ENCODE measurements at regions not wholly inside any gene's neighbourhood (a gene's known extent, or its start where the extent isn't known, plus 50 kb on each side); places are given as distances from the start of the nearest gene placed in this dataset.
"Not testable (repeated sequence)": the region's sequence is repeated elsewhere in the genome, so short reads cannot be mapped to it uniquely, and the experiment has no call there.

- no peak for DNase-seq
These were observed 202.0 kb upstream of the CPHXL start for GRCh38 chr16:75928295-75928694.

- DNase-seq, result no peak
These were observed 202.8 kb upstream of the CPHXL start for GRCh38 chr16:75929046-75929445.

GRCh38 chr16:75931043-75931442 lies 204.8 kb upstream of the CPHXL start:
- DNase-seq, result no peak

- no peak for DNase-seq
These were observed 205.7 kb upstream of the CPHXL start for GRCh38 chr16:75931970-75932369.

- DNase-seq, result no peak
These were observed 212.5 kb upstream of the CPHXL start for GRCh38 chr16:75938818-75939217.

- no peak for DNase-seq
These were observed 216.1 kb upstream of the CPHXL start for GRCh38 chr16:75942351-75942750.

- DNase-seq, result no peak
These were observed 216.6 kb upstream of the CPHXL start for GRCh38 chr16:75942936-75943335.

- no peak for DNase-seq
These were observed 217.6 kb upstream of the CPHXL start for GRCh38 chr16:75943705-75944514.

GRCh38 chr16:75945916-75946457 lies 219.7 kb upstream of the CPHXL start:
- no peak for DNase-seq

GRCh38 chr16:75947626-75948239 lies 221.4 kb upstream of the CPHXL start:
- DNase-seq, result no peak

- no peak for DNase-seq
These were observed 222.2 kb upstream of the CPHXL start for GRCh38 chr16:75948441-75948840.

- DNase-seq, result no peak
These were observed 222.6 kb upstream of the CPHXL start for GRCh38 chr16:75948886-75949285.

- no peak for DNase-seq
These were observed 225.8 kb upstream of the CPHXL start for GRCh38 chr16:75952124-75952523.

- DNase-seq, result no peak
These were observed 231.6 kb upstream of the CPHXL start for GRCh38 chr16:75957870-75958269.

GRCh38 chr16:75965504-75966374 lies 239.4 kb upstream of the CPHXL start:
- DNase-seq, result no peak

GRCh38 chr16:75969120-75969519 lies 242.8 kb upstream of the CPHXL start:
- not testable (repeated sequence) for DNase-seq

- DNase-seq, result no peak
These were observed 245.0 kb upstream of the CPHXL start for GRCh38 chr16:75971334-75971733.

GRCh38 chr16:75983296-75983695 lies 257.0 kb upstream of the CPHXL start:
- no peak for DNase-seq

- DNase-seq, result no peak
These were observed 257.6 kb upstream of the CPHXL start for GRCh38 chr16:75983741-75984381.

- no peak for DNase-seq
These were observed 261.0 kb upstream of the CPHXL start for GRCh38 chr16:75987323-75987722.

GRCh38 chr16:75996491-75996890 lies 270.2 kb upstream of the CPHXL start:
- DNase-seq, result no peak

GRCh38 chr16:75997606-75998005 lies 271.3 kb upstream of the CPHXL start:
- DNase-seq, result no peak

GRCh38 chr16:76007645-76008044 lies 269.6 kb upstream of the CNTNAP4 start:
- DNase-seq, result no peak
